Neutrophil (primary cell): ENCODE measurements at regions not wholly inside any gene's neighbourhood (a gene's known extent, or its start where the extent isn't known, plus 50 kb on each side); places are given as distances from the start of the nearest gene placed in this dataset.

Experiments used
- H3K27ac ChIP-seq: fragments of 200-600 bp; sonication (generic); 2 replicates; pipeline ENCODE4 v1.5.1; 2016; ENCODE audit warnings: mild to moderate bottlenecking, moderate library complexity
- H3K27me3 ChIP-seq: fragments of 200-600 bp; sonication (generic); 2 replicates; pipeline ENCODE4 v1.6.0; 2016; ENCODE audit warnings: mild to moderate bottlenecking
- H3K36me3 ChIP-seq: fragments of 200-600 bp; sonication (generic); 2 replicates; pipeline ENCODE4 v1.5.1; 2017
- H3K4me1 ChIP-seq, 2 experiments: fragments of 200-600 bp in 1 of 2; sonication (generic) in 1 of 2; 1 replicate in 1 of 2; 2 replicates in 1 of 2; pipeline versions ENCODE4 v1.5.1 to v1.6.1; 2013 to 2016; ENCODE audit warnings: low read depth in 1 of 2, low read length in 1 of 2, mild to moderate bottlenecking in 1 of 2, moderate library complexity in 1 of 2; ENCODE audit not compliant: control insufficient read depth in 1 of 2, insufficient read depth in 1 of 2
- H3K4me3 ChIP-seq, 2 experiments: fragments of 200-600 bp in 1 of 2; sonication (generic) in 1 of 2; 1 replicate in 1 of 2; 2 replicates in 1 of 2; pipeline ENCODE4 v1.5.1; 2013 to 2016; ENCODE audit warnings: low read depth in 1 of 2, low read length in 1 of 2, mild to moderate bottlenecking in 1 of 2, moderate library complexity in 1 of 2
- H3K9me3 ChIP-seq: fragments of 200-600 bp; sonication (generic); 2 replicates; pipeline ENCODE4 v1.5.1; 2016
- TF ChIP-seq, protein P1 (sequence below): fragments of 200-600 bp; sonication (generic); IDR thresholded peaks from 2 replicates; pipeline ENCODE4 v1.5.1; 2016; ENCODE audit warnings: antibody characterized with exemption

DNA sequence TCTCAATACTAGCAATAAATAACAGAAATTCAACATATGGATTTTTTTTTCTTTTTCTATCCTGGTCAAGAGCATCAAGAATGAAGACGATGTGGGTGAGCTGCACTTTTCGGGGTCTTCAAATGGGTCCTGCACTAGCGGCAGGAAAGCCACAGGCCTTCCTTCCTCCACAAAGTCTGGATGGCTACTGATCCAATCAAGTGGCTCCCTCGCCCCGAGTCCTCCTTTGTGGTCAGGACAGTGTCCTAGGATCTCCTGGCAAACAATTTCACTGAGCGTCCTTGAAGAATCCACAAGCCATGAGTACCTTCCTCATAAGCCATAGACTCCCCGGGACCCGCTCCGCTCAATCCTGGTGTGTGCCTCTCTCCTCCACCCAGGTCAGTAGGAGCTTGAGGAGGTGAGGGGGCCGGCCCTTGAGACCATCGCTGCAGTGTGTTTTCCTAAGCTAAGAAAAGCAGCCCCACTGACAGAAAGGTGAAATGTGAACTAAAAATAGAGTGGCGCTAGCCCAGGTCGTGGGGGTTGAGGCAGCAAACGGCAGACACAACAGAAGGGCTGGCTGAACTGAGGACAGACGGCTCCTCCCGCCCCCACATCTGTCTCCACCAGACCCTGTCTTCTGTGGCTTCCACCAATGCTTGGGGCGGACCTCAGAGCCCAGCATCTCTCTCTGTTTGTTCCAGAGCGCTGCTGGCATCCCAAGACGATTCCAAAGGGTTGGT, 202.3 kb downstream of the HERPUD2 start:
- Histone ChIP-seq H3K4me1 (no peaks in the 10 kb centered on the region), H3K36me3 (no peaks in the 10 kb centered on the region), H3K27ac (no peak overlapping the region), H3K4me3 (no peak overlapping the region), H3K27me3 (no peaks in the 10 kb centered on the region), H3K9me3 (no peaks in the 10 kb centered on the region)
- TF ChIP-seq, protein P1, sequence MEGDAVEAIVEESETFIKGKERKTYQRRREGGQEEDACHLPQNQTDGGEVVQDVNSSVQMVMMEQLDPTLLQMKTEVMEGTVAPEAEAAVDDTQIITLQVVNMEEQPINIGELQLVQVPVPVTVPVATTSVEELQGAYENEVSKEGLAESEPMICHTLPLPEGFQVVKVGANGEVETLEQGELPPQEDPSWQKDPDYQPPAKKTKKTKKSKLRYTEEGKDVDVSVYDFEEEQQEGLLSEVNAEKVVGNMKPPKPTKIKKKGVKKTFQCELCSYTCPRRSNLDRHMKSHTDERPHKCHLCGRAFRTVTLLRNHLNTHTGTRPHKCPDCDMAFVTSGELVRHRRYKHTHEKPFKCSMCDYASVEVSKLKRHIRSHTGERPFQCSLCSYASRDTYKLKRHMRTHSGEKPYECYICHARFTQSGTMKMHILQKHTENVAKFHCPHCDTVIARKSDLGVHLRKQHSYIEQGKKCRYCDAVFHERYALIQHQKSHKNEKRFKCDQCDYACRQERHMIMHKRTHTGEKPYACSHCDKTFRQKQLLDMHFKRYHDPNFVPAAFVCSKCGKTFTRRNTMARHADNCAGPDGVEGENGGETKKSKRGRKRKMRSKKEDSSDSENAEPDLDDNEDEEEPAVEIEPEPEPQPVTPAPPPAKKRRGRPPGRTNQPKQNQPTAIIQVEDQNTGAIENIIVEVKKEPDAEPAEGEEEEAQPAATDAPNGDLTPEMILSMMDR: no peak

DNA sequence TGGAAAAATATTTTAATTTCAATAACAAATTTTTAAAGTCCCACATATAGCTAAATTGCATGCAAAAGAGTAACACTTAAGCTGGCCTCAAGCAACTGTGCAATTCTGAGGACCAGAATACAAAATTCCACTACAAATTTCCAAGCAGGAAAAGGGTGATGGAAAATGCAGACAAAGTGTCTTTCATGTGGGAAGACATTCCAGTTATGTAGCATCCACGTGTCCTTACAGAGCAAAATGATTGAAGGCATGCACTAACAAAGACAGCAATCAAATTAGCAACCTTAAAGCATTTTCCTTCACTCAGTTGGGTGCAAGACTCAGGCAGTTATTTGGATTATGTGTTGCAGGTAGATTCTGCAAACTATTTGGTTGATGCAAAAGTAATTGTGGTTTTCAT, 203.7 kb downstream of the HERPUD2 start:
- TF ChIP-seq, protein P1: no peak
- Histone ChIP-seq H3K36me3 (no peaks in the 10 kb centered on the region), H3K4me1 (no peaks in the 10 kb centered on the region), H3K9me3 (no peaks in the 10 kb centered on the region), H3K27me3 (no peaks in the 10 kb centered on the region), H3K4me3 (no peak overlapping the region), H3K27ac (no peak overlapping the region)

DNA sequence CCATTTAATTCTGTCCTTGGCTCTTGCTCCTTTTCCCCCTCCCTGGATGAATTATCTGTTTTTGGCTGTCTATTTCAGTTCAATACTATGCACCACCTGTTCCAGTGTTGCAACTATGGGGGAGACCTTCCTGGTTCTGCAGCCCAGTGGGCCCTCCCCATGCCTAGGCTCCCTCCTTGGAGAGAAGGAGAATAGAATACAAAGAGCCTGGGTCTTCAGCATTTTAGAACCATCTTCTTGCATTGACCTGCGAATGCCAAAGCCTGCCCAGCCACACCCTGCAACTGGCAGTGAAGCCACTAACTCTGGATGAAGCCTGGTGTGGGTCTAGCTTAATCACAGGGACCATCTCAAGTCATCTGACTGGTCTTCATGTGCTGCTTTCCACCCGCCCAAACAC, 207.1 kb downstream of the HERPUD2 start:
- TF ChIP-seq, protein P1: no peak
- Histone ChIP-seq H3K4me3 (no peak overlapping the region), H3K27me3 (no peaks in the 10 kb centered on the region), H3K9me3 (no peaks in the 10 kb centered on the region), H3K4me1 (no peaks in the 10 kb centered on the region), H3K27ac (no peak overlapping the region), H3K36me3 (no peaks in the 10 kb centered on the region)

DNA sequence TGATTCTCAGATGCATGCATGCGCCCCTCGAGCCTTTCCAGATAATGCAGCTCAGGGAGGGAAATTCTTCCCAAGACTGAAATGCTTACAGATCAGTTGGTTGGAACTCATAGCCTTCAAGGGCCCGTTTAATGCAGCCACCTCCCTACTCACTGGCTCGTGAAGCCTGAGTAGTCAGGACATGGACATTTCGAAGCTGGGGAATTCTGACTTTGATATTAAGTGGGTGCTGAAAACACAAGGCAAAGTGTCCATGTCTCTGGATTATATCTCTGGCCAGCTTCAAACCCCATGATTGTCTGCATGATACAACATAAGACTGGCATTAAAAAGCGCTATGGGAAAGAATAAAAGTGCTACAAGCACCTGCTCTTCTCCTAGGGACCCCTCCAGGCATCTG, 207.5 kb downstream of the HERPUD2 start:
- H3K4me3 ChIP-seq: no peak overlapping the region
- H3K9me3 ChIP-seq: no peaks in the 10 kb centered on the region
- H3K27ac ChIP-seq: no peak overlapping the region
- H3K4me1 ChIP-seq: no peaks in the 10 kb centered on the region
- H3K27me3 ChIP-seq: no peaks in the 10 kb centered on the region
- H3K36me3 ChIP-seq: no peaks in the 10 kb centered on the region
- TF ChIP-seq, protein P1: no peak

DNA sequence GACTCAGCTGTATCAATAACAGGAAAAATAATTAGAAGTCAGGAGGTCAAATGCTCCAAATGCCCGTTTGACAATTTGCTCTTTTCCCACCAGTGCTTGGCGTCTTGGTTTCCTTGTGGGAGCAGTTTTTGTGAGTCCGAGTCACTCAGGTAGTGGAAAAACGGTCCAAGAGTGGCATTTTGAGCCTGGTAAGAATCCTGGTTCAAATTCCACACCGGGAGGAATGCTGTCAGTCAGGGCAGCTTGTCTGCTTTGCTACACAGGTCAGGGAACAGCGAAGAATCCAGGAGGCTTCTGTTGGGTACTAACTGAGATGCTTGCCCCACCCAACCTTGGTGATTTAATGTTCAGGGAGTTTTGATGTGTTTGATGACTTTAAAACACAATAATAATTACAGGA, 209.5 kb downstream of the HERPUD2 start:
- Histone ChIP-seq H3K4me1 (no peaks in the 10 kb centered on the region), H3K27me3 (peaks cover 6% of the 10 kb centered on the region), H3K27ac (no peak overlapping the region), H3K36me3 (no peaks in the 10 kb centered on the region), H3K4me3 (no peak overlapping the region), H3K9me3 (no peaks in the 10 kb centered on the region)
- TF ChIP-seq, protein P1: no peak
